ENCODE measurements at regions not wholly inside any gene's neighbourhood (a gene's known extent, or its start where the extent isn't known, plus 50 kb on each side); places are given as distances from the start of the nearest gene placed in this dataset.
"Not testable (repeated sequence)": the region's sequence is repeated elsewhere in the genome, so short reads cannot be mapped to it uniquely, and the experiment has no call there.

DNA sequence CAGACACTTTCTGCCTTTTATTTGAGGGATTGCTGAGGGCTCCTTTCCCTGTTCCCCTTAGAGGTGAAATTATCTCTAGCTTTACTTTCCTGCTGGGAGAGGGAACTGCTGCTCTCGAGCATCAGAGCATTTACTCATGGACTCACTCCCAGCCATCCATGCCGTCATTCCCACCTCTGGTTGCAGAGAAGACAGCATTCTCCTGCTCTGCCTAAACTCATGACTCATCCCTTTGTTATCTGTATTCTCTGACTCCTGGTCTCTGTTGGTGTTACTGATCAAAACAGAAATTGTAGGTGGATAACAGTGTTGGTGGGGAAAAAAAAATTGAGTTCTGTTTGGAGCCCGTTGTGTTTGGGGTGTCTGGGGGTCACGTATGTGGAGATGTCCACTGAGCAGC lies 159.3 kb downstream of the TTC8 start:
- Mint-ChIP-seq H3K36me3 (peaks cover 0 to 2% of the 10 kb centered on the region in 2 donors), H3K4me3 (no peak overlapping the region), H3K27ac (no peak overlapping the region), H3K4me1 (no peaks in the 10 kb centered on the region), H3K27me3 (peaks cover 10 to 16% of the 10 kb centered on the region in 2 donors), H3K9me3 (peaks cover 2 to 37% (median 30%) of the 10 kb centered on the region in 8 donors)
- DNase-seq, result no peak
- no peak overlapping the region for H3K27ac ChIP-seq (ENCODE audit: low read depth, low read length)
- ChIA-PET CTCF (ENCODE audit: partially characterized antibody) (no interaction called here), POLR2A (ENCODE audit: partially characterized antibody) (no interaction called here)
- peaks cover 3% of the 10 kb centered on the region for H3K27me3 ChIP-seq (ENCODE audit: insufficient read depth, low read length)
- H3K4me3 ChIP-seq (ENCODE audit: low read length in 2 of 2), result no peak overlapping the region
- no peaks in the 10 kb centered on the region for H3K36me3 ChIP-seq (ENCODE audit: insufficient read depth, low read length)
- intact Hi-C loops (cut with micrococcal nuclease), result no loop called here
- peaks cover 0 to 4% of the 10 kb centered on the region in 2 donors for H3K9me3 ChIP-seq (ENCODE audit: control insufficient read depth in 1 of 2, low read length in 2 of 2)
- no peaks in the 10 kb centered on the region for H3K4me1 ChIP-seq (ENCODE audit: insufficient read depth, low read length)

DNA sequence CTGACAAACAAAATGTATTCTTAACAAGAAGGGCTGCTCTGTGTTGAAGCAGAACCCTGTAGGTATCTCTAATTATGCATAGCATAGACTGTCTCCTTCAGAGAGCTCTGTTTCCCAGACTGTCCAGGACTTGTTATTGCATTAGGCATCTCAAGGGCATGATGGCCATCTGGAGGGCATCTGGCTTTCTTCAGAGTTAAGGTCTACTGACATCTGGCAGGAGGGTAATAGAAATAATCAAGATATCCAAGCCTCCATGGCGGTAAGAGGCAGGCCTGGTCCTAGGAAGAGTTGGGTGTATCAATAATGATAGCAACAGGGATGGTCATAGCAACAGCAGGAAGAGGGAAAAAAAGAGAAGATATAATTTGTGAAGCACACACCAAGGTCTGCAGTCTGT lies 161.2 kb downstream of the TTC8 start:
- peaks cover 0 to 2% of the 10 kb centered on the region in 2 donors for H3K36me3 Mint-ChIP-seq
- DNase-seq, result no peak
- intact Hi-C loops (cut with micrococcal nuclease), result no loop called here
- no peaks in the 10 kb centered on the region for H3K4me1 ChIP-seq (ENCODE audit: insufficient read depth, low read length)
- H3K27me3 Mint-ChIP-seq, result peaks cover 3 to 8% of the 10 kb centered on the region in 2 donors
- H3K9me3 ChIP-seq (ENCODE audit: control insufficient read depth in 1 of 2, low read length in 2 of 2), result peaks cover 0 to 4% of the 10 kb centered on the region in 2 donors
- H3K36me3 ChIP-seq (ENCODE audit: insufficient read depth, low read length), result no peaks in the 10 kb centered on the region
- H3K4me3 Mint-ChIP-seq, result no peak overlapping the region
- H3K27ac ChIP-seq (ENCODE audit: low read depth, low read length), result no peak overlapping the region
- CTCF ChIA-PET (ENCODE audit: partially characterized antibody), result no interaction called here
- H3K9me3 Mint-ChIP-seq, result peaks cover 2 to 34% (median 26%) of the 10 kb centered on the region in 8 donors
- H3K27me3 ChIP-seq (ENCODE audit: insufficient read depth, low read length), result peaks cover 3% of the 10 kb centered on the region
- POLR2A ChIA-PET (ENCODE audit: partially characterized antibody), result no interaction called here
- H3K4me3 ChIP-seq (ENCODE audit: low read length in 2 of 2), result no peak overlapping the region
- H3K4me1 Mint-ChIP-seq, result no peaks in the 10 kb centered on the region
- no peak overlapping the region for H3K27ac Mint-ChIP-seq

DNA sequence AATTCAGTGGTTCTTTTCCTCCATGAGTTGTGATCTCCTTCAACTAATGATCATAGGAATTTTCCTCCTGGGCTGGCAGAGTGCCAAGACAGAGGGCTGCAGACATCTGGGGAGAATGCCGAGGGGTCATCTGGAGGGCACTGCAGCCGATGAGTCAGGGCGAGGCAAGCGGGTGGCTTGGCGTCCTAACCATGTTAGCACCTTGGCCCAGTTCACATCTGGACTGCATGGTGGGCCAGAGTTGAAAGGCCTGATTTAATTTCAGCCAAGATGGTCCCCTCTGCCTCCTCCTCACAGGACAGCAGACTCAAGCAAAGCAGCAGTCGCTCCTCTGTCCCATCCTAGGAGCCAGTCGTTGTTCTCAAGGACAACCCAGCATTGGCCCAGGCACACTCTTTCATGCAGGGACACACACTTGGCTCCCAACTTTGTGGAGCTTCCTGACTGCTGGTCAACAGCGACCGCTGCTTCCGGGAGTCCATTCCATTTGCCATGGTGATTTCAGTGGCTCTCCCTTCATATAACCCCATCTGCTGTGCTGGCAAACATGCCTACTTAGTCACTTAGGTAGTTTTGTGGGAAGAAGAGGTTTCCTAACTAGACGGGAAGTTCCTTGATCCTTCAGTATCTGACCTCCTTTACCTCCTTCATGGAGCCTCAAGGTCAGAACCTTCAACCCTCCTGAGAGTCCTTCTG lies 161.8 kb downstream of the TTC8 start:
- peaks cover 3 to 8% of the 10 kb centered on the region in 2 donors for H3K27me3 Mint-ChIP-seq
- no peaks in the 10 kb centered on the region for H3K4me1 ChIP-seq (ENCODE audit: insufficient read depth, low read length)
- H3K4me1 Mint-ChIP-seq, result no peaks in the 10 kb centered on the region
- no peak for DNase-seq
- intact Hi-C loops (cut with micrococcal nuclease), result no loop called here
- no peaks in the 10 kb centered on the region for H3K36me3 ChIP-seq (ENCODE audit: insufficient read depth, low read length)
- peaks cover 0 to 4% of the 10 kb centered on the region in 2 donors for H3K9me3 ChIP-seq (ENCODE audit: control insufficient read depth in 1 of 2, low read length in 2 of 2)
- no peak overlapping the region for H3K27ac ChIP-seq (ENCODE audit: low read depth, low read length)
- POLR2A ChIA-PET (ENCODE audit: partially characterized antibody), result no interaction called here
- H3K27me3 ChIP-seq (ENCODE audit: insufficient read depth, low read length), result peaks cover 3% of the 10 kb centered on the region
- H3K4me3 ChIP-seq (ENCODE audit: low read length in 2 of 2), result no peak overlapping the region
- CTCF ChIA-PET (ENCODE audit: partially characterized antibody), result no interaction called here
- no peak overlapping the region for H3K4me3 Mint-ChIP-seq
- H3K36me3 Mint-ChIP-seq, result peaks cover 0 to 2% of the 10 kb centered on the region in 2 donors
- peaks cover 2 to 31% (median 22%) of the 10 kb centered on the region in 8 donors for H3K9me3 Mint-ChIP-seq
- no peak overlapping the region for H3K27ac Mint-ChIP-seq

DNA sequence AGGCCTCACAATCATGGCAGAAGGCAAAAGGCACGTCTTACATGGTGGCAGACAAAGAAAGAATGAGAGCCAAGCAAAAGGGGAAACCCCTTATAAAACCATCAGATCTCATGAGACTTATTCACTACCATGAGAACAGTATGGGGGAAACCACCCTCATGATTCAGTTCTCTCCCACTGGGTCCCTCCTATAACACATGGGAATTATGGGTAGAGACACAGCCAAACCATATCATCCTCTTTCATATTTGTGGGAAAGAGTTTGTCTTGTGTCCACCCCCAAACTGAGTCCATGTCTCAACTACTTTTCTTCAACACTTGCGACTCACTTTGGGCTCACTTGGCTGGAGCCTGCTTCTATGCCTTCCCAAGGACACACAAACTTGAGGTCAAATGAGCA lies 162.5 kb downstream of the TTC8 start:
- H3K27ac Mint-ChIP-seq; CTCF ChIA-PET (ENCODE audit: partially characterized antibody); H3K36me3 Mint-ChIP-seq; H3K27me3 Mint-ChIP-seq; intact Hi-C loops (cut with micrococcal nuclease); H3K4me1 Mint-ChIP-seq; H3K36me3 ChIP-seq (ENCODE audit: insufficient read depth, low read length); POLR2A ChIA-PET (ENCODE audit: partially characterized antibody); H3K4me1 ChIP-seq (ENCODE audit: insufficient read depth, low read length); H3K27ac ChIP-seq (ENCODE audit: low read depth, low read length); H3K9me3 ChIP-seq (ENCODE audit: control insufficient read depth in 1 of 2, low read length in 2 of 2); DNase-seq; H3K4me3 ChIP-seq (ENCODE audit: low read length in 2 of 2); H3K27me3 ChIP-seq (ENCODE audit: insufficient read depth, low read length); H3K4me3 Mint-ChIP-seq: not testable (repeated sequence)
- peaks cover 2 to 33% (median 21%) of the 10 kb centered on the region in 8 donors for H3K9me3 Mint-ChIP-seq

DNA sequence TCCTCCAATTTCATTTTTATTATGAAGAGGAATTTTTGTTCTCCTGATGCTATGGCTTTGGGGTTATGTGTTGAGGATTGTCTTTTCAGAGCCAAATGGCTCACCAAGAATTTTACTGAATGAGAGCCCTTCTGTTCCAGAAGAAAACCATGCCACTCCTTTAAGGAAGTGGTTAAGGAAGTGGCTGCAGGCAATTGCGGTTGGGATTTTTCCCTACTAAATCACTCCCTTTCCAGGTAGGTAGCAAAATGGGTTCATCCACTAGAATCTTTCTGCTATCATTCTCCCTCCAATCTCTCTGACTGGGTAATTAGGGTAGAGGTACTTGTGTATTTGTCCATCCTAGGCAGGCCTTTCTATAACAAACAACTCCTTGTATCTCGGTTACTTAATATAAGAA lies 163.1 kb downstream of the TTC8 start:
- Histone ChIP-seq H3K4me3 (ENCODE audit: low read length in 2 of 2) (no peak overlapping the region), H3K9me3 (ENCODE audit: control insufficient read depth in 1 of 2, low read length in 2 of 2) (peaks cover 0 to 4% of the 10 kb centered on the region in 2 donors), H3K27me3 (ENCODE audit: insufficient read depth, low read length) (peaks cover 2% of the 10 kb centered on the region), H3K36me3 (ENCODE audit: insufficient read depth, low read length) (no peaks in the 10 kb centered on the region), H3K4me1 (ENCODE audit: insufficient read depth, low read length) (no peaks in the 10 kb centered on the region), H3K27ac (ENCODE audit: low read depth, low read length) (no peak overlapping the region)
- intact Hi-C loops (cut with micrococcal nuclease), result no loop called here
- peaks cover 3 to 11% of the 10 kb centered on the region in 2 donors for H3K27me3 Mint-ChIP-seq
- no peak for DNase-seq
- H3K4me1 Mint-ChIP-seq, result no peaks in the 10 kb centered on the region
- ChIA-PET CTCF (ENCODE audit: partially characterized antibody) (no interaction called here), POLR2A (ENCODE audit: partially characterized antibody) (no interaction called here)
- no peak overlapping the region for H3K4me3 Mint-ChIP-seq
- H3K36me3 Mint-ChIP-seq, result peaks cover 0 to 2% of the 10 kb centered on the region in 2 donors
- H3K9me3 Mint-ChIP-seq, result peaks cover 2 to 33% (median 21%) of the 10 kb centered on the region in 8 donors
- H3K27ac Mint-ChIP-seq, result no peak overlapping the region

DNA sequence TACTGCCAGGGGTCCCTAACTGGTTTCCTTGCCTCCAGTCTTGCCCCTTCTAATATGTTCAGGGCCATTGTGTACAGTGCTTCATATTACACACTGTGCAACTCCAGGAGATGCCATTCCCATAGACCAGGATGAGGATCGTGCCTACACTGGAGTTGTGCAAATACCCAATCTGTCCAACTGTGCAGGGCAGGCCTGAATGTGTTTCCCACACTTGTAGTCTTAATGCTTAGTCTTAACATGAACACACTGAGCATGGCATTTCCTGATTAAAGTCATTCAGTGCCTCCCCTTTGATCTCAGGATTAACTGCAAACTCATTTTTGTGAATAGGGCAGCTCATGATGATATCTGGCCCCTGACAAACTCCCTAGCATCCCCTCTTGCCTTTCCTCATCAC lies 165.5 kb downstream of the TTC8 start:
- Histone ChIP-seq H3K9me3 (ENCODE audit: control insufficient read depth in 1 of 2, low read length in 2 of 2) (peaks cover 0 to 4% of the 10 kb centered on the region in 2 donors), H3K36me3 (ENCODE audit: insufficient read depth, low read length) (no peaks in the 10 kb centered on the region), H3K4me3 (ENCODE audit: low read length in 2 of 2) (no peak overlapping the region), H3K27me3 (ENCODE audit: insufficient read depth, low read length) (no peaks in the 10 kb centered on the region), H3K4me1 (ENCODE audit: insufficient read depth, low read length) (no peaks in the 10 kb centered on the region), H3K27ac (ENCODE audit: low read depth, low read length) (no peak overlapping the region)
- Mint-ChIP-seq H3K9me3 (peaks cover 2 to 33% (median 21%) of the 10 kb centered on the region in 8 donors), H3K27me3 (peaks cover 3 to 21% of the 10 kb centered on the region in 2 donors), H3K27ac (no peak overlapping the region), H3K4me1 (no peaks in the 10 kb centered on the region), H3K36me3 (peaks cover 0 to 2% of the 10 kb centered on the region in 2 donors), H3K4me3 (no peak overlapping the region)
- no peak for DNase-seq
- intact Hi-C loops (cut with micrococcal nuclease), result no loop called here
- CTCF ChIA-PET (ENCODE audit: partially characterized antibody), result no interaction called here
- POLR2A ChIA-PET (ENCODE audit: partially characterized antibody), result no interaction called here

DNA sequence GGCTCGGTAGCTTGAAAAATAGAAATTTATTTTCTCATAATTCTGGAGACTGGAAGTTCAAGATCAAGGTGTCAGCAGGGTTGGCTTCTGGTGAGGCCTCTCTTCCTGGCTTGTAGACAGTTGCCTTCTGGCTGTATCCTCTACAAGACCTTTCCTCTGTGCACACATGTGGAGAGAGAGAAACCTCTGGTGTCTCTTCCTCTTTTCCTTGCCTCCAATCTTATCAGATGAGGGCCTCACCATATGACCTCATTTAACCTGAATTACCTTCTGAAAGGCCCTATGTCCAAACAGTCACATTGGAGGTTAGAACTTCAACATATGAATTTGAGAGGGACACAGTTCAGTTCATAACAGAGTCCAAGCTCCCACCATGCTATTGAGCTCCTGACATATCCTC lies 166.4 kb downstream of the TTC8 start:
- Mint-ChIP-seq H3K4me1 (no peaks in the 10 kb centered on the region), H3K36me3 (no peaks in the 10 kb centered on the region), H3K27ac (no peak overlapping the region), H3K4me3 (no peak overlapping the region), H3K27me3 (peaks cover 2 to 23% of the 10 kb centered on the region in 2 donors), H3K9me3 (peaks cover 0 to 30% (median 16%) of the 10 kb centered on the region in 8 donors)
- POLR2A ChIA-PET (ENCODE audit: partially characterized antibody), result no interaction called here
- H3K9me3 ChIP-seq (ENCODE audit: control insufficient read depth in 1 of 2, low read length in 2 of 2), result peaks cover 0 to 4% of the 10 kb centered on the region in 2 donors
- intact Hi-C loops (cut with micrococcal nuclease), result no loop called here
- H3K4me3 ChIP-seq (ENCODE audit: low read length in 2 of 2), result no peak overlapping the region
- no peak overlapping the region for H3K27ac ChIP-seq (ENCODE audit: low read depth, low read length)
- CTCF ChIA-PET (ENCODE audit: partially characterized antibody), result no interaction called here
- no peaks in the 10 kb centered on the region for H3K27me3 ChIP-seq (ENCODE audit: insufficient read depth, low read length)
- no peaks in the 10 kb centered on the region for H3K4me1 ChIP-seq (ENCODE audit: insufficient read depth, low read length)
- no peak for DNase-seq
- H3K36me3 ChIP-seq (ENCODE audit: insufficient read depth, low read length), result no peaks in the 10 kb centered on the region
